ENCODE measurements at regions not wholly inside any gene's neighbourhood (a gene's known extent, or its start where the extent isn't known, plus 50 kb on each side); places are given as distances from the start of the nearest gene placed in this dataset.
"Not testable (repeated sequence)": the region's sequence is repeated elsewhere in the genome, so short reads cannot be mapped to it uniquely, and the experiment has no call there.

DNA sequence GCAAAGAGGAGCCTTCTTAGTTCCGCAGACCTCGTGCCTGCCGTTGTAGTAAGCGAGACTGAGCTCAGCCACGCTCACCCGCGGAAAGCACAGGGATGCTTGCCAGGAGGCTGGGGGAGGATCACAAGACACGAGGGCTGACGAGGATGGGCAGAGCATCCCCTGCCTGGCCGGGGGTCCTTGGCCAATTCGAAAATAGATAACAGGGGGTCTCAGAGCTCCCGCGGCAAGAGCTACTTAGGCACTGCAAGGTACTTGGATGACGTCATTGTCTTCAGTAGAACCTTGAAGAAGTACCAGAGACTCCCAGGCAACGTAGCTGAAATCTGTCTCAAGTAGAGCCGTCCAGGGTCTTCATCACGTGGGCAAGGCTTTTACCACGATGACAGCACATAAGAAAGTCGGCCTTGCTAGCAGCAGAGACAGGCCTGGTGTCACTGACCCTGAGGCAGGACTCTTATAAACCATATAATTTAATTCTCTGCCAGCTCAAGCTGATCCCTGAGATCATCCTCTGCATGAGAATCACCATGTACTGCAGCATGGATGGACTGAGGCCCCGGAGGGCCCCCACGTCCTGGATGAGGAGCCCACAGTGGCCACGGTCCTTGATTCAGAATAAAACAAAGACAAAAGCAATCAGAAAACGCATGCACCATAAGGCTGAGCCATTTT lies 81.9 kb downstream of the TMEM18 start:
- no peak for DNase-seq (ENCODE audit: low read depth in 2 of 2)

DNA sequence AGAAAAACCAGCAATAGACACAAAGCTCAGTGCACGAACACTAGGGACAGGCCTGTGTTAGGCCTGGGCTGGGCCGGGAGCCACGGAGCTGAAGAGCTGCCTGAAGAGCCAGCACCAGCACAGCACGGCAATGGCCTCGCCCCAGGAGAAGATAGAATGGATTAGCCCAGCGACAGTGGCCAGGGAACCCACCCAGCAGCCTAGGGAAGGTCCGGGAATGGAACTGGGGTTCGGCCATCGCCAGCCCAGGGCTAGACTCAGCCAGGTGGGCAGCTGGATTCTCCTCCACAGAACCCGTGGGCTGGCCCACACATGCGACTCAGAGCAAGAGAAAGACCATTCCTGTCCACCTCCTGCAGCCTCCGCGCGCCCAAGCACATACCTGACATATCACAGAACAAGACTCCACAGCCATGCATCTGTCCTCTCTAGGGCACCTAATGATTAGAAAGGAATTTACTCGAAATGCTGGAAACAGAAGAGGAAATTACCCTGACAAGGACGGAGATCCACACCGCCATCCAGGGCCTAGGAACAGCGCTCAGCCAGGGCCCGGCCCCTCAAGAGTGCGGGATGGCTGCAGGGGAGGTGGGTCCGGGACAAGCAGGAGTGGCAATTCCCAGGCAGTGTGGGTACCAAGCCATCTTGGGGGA lies 82.8 kb downstream of the TMEM18 start:
- DNase-seq (ENCODE audit: low read depth in 2 of 2): no peak

DNA sequence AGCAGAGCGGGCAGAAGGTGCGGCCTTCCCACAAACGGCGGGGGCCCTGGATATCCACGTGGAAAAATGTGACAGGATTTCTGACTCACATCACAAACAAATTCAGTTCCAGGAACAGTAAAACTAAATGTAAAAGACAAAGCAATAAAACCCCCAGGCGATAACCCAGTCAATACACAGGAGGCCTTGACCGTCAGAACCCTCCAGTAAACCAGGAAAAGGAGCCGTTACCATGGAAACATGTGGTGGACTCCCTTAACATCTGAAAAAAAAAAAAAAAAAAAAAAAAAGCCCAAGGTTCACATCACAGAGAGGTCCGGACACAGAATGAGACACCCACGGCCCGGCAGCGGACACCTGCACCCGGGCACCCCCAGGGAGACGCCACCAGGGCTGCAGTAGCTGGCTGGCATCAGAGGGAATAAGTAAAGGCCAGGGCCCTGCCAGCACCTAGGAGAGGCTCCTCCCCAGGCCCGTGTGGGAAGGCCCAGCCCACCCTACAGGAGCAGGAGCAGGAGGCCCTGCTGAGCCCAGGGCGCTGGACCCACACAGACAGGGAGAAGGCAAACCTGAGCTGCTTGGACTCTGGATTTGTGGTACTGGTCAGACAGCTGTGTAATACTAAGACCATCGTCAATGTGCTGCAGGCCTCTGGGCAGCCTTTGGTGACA lies 83.7 kb downstream of the TMEM18 start:
- no peak for DNase-seq (ENCODE audit: low read depth in 2 of 2)

DNA sequence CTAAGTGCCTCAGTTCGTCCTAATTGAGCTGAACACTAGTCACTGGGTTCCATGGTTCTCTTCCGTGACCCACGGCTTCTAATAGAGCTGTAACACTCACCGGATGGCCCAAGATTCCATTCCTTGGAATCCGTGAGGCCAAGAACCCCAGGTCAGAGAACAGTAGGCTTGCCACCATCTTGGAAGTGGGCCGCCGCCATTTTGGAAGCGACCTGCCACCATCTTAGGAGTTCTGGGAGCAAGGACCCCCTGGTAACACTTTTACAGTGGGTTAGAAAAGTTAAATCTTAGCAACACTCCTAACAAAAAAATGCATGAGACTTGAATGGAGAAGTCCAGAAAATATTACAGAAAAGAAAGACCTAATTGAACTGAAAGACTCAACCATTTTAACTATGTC lies 84.5 kb downstream of the TMEM18 start:
- no peak for DNase-seq (ENCODE audit: low read depth in 2 of 2)

DNA sequence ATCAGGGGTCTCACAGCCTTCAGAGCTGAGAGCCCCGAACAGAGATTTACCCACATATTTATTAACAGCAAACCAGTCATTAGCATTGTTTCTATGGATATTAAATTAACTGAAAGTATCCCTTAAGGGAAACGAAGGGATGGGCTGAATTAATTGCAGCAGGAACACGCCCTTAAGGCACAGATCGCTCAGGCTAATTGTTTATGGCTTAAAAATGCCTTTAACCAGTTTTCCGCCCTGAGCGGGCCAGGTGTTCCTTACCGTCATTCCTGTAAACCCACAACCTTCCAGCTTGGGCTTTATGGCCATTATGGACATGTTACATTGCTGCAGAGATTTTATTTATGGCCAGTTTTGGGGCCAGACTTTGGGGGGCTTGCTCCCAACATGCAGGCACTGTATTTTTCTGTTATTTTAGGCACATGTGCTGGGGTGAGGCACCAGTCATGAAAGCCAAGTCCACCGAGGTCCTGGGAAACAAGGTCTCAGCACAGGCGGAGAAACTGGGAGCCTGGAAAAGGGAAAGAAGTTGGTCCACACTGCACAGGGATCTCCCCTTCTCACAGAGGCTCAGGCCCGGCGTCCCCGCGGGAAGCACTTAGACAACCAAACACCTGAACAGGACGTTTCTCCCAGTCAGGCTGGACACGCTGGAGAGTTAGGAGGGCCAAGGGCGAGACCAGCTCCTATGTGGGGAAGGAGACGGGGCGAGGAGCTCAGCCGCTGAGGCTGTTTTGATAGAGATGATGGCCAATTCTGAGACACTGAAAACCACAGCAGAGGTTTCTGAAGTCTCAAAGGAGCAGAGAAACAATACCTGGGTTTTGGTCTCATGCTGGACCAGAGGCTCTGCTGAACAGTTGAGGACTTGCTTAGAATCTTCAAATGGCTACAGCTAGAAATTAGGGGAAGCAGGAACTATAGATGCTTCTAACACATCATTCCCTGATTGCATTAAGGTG lies 86.7 kb downstream of the TMEM18 start:
- no peak for DNase-seq (ENCODE audit: low read depth in 2 of 2)

DNA sequence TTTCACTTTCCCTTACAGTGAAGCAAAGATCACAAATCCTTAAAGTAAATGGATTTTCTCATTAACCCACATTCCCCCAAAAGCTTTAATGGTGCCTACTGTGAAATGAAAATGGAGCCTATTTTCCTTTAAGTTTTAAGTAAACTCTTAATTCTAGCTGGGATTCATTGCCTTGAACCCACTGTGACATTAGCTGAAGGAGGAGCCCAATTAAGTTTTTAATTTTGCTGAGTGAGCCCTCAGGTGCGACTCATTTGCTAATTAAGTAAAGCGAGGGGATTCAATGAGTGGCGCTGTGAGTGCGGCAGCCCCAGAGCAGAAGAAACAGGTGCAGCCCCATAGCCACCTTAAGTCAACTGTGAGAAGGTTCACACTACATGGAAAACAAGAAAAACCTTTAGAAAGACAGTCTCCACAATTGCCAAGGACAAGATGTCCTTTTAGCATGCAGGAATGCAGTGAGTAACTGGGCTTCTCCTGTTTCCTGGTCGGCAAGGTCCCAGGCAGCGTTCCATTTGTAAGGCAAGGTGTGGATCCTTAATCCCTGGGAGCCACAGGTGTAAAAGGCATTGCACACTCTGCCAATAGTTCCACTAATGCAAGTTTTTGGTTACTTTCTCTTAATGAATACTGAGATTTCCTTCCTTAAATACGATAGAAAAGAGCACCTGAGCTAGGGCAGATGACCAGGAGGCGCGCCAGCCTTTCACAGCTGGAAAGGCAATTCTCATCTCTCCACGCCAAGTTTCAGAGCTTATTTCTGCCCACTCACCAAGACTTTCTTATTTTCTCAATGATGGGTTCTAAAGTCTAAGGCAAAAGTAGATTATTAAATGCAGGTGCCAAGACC lies 87.7 kb downstream of the TMEM18 start:
- no peak for DNase-seq (ENCODE audit: low read depth in 2 of 2)

DNA sequence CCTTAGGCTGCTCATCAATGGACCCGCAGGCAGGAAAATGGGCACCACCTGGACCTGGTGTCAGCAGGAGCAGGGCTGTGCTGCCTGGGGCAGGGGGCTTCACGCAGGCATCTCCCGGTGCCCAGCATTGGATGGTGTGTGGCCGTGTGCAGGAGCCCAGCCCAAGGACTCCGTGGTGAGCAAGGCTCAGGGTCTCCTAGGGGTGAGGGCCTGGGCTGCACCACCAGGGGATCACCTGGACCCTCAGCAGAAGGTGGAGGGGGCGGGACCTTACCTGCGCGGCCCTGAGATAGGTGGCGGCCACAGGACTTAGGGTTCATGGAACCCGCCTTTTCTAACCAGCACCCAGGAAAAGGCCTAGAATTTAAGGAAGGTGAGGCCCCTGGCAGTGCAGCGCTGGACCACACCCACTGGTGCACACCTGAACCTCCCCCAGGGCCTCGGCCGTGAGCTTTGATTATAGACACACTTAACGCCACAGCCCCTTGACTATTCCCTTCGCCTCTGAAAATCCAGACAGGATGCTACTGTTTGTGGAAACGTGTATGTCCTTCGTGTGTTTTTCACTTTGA lies 89.0 kb downstream of the TMEM18 start:
- DNase-seq (ENCODE audit: low read depth in 2 of 2): no peak

DNA sequence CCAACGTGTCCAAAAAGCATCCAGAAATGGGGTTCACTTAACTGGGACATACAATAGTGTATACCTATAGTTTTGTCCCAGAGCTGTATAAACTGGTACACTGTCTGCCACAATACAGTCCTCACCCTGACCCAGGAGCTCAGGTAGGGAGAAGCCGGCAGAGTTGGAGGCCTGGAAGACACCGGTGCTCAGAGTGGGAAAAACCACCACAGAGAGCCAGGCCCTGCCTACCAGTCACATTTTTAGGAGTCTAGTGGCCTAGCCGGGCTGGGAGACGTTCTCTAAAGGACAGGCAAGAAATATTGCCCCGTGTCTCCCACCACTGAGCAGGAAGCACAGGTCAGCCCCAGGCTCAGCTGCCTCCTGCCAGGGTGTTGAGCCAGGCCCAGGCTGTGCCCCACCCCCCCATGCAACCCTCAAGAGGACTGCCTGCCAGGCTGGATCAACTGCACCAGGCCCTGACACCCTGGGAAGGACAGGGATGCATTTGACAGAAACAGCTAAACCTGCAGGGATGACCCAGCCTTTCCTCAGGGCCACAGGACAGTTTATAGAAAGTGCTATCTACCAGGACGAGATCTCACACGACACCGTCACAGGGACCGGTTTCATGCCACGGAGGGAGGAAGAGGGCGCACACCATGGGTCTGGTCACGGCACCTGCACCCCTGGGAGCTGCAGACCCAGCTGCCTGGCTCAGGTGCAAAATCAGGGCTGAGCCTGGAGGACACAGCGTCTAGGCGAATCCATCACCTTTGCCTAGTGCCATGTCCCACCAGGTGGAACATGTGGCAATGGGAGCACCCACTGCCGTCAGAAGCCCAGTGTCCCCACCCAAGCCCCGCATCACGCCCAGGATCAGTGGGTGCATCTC lies 89.9 kb downstream of the TMEM18 start:
- no peak for DNase-seq (ENCODE audit: low read depth in 2 of 2)

DNA sequence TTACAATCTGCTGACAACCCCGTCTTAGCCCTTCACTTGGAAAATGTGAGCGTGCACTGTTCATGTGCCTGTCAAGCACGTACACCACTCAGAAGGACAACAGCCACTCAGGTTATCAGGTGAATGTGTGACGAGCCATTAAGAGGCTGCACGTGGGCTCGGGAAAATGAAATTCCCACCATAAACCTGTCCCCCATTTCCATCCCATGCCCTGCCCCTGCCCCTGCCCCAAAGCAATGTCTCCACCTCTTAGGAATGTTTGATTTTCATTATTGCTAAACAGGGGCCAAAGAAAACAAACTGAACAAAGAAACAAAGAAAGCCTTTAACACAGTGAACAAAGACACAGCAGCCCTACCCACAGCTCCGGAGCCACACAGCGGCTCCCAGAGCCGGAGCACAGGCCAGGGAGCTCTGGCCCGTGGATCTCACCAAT lies 90.5 kb downstream of the TMEM18 start:
- DNase-seq (ENCODE audit: low read depth in 2 of 2): no peak

DNA sequence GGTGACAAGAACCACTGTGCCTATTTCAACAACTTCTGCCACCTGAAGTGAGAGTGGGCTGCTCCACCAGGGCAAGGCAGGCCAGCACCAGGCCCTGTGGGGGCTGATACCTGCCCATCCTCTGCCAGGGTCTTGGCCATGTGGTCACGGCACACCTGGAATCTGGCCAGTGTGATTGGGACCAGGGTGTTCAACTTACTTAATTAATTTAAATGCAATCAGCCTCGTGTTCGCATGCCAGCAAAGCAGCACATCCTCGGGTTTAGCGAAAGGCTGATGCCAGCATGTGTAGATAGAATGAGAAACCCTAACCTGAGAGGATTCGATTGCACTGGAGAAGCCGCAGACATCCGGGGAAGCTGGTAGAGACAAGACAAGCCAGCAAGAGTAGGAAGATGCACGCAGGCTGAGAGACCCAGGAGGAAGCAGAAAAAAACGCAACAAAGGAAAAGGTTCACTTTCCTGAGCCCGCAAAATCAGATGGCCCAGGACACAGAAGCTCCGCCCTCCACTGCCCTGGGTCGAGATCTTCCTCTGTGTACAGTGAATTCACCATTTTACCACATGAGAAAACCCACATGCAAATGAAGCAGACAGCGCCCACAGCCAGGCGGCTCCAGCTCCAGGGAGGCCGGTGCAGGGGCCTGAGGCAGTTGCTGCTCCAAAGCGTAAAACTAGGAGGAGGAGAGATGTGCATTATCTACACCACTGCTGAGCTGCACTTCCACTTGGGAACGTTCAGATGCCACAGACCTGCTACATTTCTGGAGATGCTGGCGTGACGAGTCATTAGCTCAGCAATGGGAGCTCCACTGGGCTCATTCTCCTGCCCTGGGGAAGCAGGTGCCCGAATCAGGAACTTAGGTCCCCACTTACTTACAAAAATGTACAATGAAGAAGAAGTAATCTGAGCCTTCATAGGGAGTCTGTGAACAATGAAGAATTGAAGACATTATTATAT lies 92.1 kb downstream of the TMEM18 start:
- no peak for DNase-seq (ENCODE audit: low read depth in 2 of 2)

DNA sequence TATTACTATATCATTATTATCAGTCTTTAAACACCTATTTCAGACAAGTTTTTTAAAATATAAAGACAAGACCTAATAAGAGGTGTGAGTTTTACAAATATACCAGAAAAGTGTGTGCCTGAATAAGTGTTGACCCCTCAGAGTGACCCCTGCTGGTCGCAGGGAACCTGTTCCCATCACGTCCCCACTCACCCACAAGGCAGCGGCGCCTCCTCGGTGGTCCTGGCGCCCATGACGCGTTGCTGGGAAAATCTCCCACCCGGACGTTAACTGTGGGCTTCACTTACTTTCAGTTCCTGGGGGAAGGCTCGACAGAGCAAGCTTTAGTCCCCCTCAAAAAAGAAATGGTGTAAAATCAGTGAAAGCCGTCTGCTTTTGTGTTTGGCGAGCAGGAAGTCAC lies 93.5 kb downstream of the TMEM18 start:
- DNase-seq (ENCODE audit: low read depth in 2 of 2): no peak

DNA sequence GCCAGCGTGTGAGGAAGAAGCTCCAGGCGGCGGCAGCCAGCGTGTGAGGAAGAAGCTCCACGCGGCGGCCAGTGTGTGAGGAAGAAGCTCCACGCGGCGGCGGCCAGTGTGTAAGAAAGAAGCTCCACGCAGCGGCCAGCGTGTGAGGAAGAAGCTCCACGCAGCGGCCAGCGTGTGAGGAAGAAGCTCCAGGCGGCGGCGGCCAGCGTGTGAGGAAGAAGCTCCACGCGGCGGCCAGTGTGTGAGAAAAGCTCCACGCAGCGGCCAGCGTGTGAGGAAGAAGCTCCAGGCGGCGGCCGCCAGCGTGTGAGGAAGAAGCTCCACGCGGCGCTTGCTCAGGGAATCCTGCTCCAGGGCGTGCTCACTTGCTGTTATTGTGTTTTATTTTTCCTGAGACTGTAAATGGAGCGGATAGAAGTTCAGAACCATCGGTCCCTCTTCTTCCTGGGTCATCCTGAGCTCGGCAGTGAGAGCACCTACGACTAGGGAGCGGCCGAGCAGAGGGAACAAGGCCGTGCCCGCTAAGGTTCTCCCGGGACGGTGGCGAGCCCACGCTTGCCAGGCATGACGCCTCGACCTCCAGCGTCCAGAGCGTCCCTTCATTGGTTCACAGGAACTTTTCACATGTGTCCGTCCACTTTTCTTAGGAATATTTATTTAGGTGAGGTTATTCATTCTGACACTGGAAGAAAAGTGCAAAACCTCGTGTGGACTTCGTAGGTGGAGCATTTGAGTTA lies 94.2 kb downstream of the TMEM18 start:
- no peak for DNase-seq (ENCODE audit: low read depth in 2 of 2)

DNA sequence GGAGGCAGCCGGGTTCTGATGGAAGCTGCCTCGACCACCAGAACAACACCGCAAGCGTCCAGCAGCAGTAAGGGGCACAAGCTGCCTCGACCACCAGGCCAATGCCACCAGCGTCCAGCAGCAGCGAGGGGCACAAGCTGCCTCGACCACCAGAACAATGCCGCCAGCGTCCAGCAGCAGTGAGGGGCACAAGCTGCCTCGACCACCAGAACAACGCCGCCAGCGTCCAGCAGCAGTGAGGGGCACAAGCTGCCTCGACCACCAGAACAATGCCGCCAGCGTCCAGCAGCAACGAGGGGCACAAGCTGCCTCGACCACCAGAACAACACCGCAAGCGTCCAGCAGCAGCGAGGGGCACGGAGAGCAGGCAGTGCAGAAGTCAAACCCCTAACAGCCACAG lies 94.9 kb downstream of the TMEM18 start:
- not testable (repeated sequence) for DNase-seq (ENCODE audit: low read depth in 2 of 2)

DNA sequence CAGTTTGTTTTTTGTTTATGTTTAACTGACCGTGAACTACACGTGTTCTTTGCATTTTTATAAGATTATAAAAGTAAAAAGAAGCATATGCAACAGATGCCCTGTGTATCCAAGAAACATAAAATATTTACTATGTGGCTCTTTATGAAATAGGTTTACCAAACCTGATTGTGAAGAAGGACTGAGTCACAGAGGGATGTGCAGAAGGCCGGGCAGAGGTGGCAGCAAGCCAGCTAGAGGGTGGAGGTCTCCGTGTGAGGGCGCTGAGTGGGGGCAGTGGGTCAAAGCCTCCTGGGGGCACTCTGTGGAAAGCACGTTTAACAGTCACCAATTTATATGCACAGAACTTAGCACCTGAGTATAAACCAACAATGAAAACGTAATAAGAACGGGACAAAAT lies 97.2 kb downstream of the TMEM18 start:
- DNase-seq (ENCODE audit: low read depth in 2 of 2): no peak

DNA sequence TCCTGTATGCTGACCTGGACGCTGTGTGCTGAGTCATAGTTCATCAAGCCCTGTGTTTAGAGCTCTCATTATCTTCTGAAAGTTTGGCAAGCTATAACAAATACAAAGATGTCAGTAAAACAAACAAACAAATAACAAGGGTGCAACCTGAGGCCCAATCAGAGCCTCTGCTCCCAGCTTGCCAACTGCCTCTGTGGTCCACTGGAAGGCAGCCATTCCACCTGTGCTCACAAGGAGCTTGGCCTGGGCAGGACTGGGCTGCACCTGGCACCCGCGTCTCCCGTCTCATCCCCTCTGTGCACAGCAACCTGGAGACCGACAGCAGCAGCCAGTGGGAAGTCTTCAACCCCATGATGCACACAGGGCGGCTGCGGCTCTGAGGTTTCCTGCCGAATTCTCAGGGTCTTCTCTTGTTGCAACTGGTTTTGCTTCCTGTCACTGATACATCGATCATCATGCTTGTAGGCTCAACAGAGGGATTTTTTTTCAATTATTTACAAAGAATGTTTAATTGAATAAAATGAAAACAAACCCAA lies 97.8 kb downstream of the TMEM18 start:
- DNase-seq (ENCODE audit: low read depth in 2 of 2): no peak

DNA sequence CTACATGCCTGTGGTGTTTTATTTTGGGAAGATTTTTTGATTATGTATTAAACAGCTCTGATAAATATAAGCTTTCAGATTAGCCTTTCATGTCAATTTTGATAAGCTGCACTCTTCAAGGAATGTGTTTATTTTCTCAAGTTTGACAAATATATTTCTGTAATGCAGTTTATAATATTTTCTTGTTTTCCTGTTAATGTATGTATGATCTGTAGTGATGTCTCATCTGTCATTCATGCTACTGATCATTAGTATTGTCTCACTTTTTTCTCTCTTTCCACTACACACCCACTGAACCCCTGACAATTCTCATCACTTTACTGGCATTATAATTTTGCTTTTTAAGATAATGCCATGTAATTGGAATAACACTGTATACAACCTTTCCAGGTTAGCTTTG lies 100.9 kb downstream of the TMEM18 start:
- no peak for DNase-seq (ENCODE audit: low read depth in 2 of 2)

DNA sequence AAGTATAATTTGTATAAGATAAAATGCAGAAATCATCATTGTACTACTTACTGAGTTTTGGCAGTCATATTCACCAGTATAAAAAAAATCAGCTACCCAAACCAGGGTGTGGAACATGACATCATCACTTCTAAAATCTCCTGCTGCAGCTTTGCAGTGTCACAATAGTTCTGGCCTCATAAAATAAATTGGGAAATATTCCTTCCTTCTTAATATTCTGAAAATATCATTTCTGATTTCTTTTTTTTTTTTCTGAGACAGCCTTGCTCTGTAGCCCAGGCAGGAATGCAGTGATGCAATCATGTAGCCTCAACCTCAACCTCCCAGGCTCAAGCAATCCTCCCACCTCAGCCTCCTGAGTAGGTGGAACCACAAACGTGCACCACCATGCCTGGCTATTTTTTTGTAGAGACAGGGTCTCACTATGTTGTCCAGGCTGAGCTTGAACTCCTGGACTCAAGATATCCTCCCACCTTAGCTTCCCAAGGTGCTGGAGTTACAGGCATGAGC lies 101.4 kb downstream of the TMEM18 start:
- no peak for DNase-seq (ENCODE audit: low read depth in 2 of 2)

Measured in stimulated activated CD8-positive, alpha-beta memory T cell treated with anti-CD3 and anti-CD28 coated beads, Interleukin-7, amount 100 ng/mL, for 1 hour (primary cell).